HG03025 (cell line): ENCODE measurements at regions not wholly inside any gene's neighbourhood (a gene's known extent, or its start where the extent isn't known, plus 50 kb on each side); places are given as distances from the start of the nearest gene placed in this dataset.

ENCODE experiments used
- ATAC-seq: cut with Tn5 transposase; IDR thresholded peaks from one replicate; pipeline ENCODE4 v1.9.1; 2021; ENCODE audit warnings: mild to moderate bottlenecking, moderate library complexity; ENCODE audit not compliant: unreplicated experiment, low FRiP score

DNA sequence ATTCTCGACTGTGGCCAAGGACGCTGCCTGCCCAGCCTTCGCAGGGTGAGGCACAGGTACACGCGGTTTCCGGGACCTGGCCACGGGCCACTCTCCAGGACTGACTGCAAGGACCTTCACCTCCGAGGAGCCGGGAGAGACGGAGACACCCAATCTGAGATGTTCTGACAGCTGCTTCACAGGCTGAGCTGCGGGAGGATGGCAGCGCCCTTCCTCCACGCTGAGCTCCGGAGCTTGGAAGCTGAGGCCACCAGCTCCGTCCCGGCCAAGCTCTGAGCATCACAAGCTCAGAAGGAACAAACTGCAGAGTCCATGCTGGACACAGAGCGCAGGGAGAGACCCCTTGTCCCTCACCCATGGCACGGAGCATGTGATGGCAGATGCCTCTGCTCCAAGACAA, 71.1 kb upstream of the CTDP1 start:
- no peak for ATAC-seq

DNA sequence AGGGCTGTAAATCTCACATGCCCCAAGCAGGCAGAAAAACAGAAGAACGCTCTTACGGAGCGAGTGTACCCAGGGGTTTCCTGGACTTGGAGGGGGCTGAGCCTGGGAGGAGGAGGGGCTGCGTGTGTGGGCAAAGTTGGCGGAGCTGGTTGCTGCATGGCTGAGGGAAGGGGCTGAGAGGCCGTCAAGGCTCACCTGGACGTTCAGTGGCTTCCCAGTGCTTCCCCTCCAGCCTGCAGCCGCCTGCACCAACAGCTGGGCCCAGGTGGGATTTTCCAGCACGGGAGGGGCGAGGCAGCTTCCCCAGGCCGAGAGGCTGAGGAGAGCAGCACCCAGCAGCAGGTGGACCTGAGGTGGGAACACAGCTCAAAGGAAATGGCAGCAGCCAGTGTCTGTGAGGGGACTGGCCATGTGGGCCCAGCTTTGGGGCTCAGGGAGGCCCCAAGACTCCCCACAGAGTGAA, 70.6 kb upstream of the CTDP1 start:
- no peak for ATAC-seq

DNA sequence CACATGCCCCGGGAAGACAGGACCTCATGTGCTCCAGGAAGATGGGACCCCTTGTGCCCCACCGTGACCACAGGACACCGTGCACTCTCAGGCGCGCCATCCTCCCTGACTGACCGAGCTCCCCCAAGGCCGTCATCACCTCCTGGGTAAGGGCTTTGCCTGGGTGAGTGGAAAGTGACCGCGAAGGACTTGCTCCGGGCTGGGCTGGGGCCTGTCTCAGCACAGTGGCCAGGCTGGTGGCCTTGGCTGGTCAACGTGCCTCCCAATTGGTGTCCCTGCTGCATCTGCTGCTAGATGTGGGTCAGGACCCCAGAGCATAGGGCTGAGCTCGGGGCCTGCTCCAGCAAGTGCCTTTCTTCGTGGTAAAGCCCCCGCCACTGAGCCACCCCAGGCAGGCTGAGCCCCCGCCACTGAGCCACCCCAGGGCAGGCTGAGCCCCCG, 69.7 kb upstream of the CTDP1 start:
- ATAC-seq: no peak

DNA sequence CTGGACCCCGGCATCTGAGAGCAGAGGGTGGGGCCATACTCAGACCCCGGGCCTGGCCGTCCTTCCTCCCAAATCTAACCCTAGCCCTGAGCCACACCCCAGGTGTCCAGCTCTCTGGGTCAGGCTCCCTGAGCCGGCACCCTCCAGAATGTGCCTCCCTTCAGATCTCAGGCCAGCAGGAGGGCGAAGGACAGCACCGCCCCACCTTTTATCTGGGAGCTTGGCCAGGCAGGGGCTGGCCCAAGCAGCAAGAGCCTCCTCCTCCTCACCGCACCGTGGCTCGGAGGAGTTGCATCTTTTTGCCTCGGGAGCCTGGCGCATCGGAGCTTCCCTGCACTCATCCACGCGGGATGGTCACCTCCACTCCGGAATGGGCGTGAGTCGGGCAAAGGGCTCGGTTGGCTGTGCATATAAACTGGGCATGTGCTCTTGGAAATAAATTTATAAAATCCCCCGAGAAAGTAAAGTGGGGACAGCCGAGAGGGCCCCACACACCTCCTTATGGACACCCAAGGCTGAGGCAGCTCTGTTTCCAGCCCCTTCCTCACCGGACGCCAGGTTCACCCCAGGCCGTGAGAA, 69.1 kb upstream of the CTDP1 start:
- ATAC-seq: no peak

DNA sequence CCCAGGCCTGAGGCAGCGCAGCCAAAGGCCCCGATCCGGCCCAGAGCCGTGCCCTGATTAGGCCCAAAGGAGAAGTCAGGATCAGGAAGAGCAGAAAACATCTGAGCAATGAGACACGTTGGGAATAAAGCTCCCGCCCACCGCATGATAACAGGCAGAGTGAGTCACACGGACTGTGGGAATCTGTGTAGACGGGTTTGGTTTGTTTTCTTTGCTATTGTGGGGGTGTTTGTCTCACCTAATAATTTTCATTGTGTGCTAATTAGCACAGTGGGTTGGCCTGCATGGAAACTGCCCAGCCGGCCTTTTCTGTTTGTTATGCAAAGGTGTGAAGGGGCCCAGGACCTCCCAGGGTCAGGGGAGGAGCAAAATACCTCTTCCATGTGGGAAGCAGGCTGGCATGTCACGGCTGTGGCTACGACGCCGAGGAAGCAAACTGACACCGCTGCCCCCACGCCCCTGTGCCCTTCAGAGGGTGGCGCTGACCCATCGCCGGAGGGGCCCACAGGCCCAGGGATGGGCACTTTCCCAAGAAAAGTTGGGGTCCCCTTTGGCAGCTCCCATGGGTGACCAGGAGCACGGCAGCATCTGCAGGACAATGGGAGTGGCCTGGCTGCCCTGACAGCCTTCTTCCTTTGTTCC, 68.4 kb upstream of the CTDP1 start:
- no peak for ATAC-seq

DNA sequence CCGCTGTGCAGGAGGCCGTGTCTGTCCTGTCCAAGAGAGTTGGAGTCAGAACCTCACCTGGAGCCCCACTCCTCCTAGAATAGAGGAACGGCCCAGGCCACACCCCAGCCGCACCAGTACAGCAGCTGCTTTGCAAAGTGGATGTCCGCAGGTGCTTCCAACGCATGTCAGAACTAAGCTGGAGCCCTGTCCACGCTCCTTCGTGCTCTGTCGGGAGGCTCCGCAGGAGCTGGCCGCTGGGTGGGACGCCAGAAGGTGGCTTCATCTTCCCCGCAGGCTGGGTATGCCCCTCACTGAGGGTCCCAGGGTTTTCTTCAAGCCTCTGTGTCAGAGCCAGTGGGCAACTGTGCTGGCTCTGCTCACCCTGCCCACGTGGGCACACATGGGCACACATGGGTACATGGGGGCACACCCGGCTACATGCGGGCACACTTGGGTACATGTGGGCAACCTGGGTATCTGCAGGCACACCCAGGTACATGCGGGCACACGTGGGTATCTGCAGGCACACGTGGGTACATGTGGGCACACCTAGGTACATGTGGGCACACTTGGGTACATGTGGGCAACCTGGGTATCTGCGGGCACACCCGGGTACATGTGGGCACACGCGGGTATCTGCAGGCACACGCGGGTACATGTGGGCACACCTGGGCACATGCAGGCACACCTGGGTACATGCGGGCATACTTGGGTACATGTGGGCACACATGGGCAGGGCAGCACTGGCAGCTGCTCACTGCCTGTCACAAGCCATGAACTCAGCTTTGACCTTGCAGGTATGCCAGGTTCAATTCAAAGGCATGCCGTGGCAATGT, 67.1 kb upstream of the CTDP1 start:
- ATAC-seq: no peak

DNA sequence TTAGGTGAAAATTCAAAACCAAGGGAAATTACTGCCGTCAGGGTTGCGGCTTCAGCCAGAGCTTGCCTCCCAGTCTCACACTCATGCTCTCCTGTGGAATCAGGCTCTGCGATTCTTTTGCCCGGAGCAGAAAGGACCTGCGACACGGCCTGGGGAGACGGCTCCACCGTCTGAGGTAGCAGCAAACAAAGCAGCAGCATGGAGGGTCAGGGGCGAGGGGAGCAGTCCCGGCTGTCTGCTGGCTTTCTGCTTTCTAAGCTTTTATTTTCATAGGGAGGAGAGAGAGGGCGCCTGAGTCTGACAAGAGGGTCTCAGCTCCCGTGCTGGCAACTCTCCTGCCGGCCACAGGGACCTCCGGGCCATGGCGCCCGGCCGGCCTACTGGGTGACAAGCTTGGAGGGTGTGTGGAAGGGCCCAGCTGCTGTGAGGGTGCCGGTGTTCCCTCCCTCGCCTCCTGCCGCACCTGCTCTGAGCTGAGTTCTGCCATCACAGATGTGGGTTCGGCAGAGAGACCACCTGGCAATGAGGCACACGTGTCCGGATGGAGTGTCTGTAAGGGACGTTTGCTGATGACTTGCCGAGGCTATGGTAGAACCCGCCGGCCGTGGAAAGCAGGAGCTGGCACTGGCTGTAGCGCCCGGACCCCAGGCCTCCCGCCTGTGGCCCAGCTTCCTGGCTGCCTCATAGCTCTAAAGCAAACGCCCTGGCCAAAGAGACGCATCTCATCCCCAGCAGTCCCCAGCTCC, 66.2 kb upstream of the CTDP1 start:
- no peak for ATAC-seq

DNA sequence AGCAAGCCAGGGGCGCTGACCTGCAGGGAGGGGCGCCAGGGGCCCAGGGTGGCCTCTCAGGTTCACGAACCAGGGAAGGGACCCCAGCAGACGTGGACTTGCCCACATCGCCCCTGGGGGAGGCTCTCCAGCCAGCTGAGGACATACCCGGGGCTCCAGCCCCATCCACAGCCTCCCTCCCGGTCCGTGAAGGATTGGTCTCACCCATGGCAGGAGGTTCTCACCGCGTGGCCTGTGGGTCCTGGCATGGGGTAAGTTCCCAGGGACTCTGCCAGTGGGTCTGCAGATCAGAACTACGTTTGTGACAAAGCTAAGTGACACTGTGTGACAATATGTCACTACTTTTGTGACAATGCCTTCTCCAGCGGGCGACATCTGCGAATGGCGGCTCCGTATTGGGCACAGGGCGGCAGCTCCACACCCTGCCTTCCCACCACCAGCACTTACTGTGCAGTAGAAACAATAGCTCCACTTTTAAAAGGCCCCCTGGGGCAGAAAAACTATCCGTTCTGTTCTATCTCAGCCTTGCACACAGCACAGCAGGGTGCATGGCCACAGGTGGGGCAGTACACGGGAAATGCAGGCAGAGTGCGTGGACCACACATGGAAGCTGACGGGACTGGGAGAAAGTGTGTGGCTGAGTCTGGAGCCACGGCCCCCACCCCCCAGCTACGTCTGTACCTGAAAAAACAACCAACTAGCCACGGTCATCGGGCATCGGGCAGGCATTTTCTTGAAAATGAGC, 65.2 kb upstream of the CTDP1 start:
- ATAC-seq: no peak

DNA sequence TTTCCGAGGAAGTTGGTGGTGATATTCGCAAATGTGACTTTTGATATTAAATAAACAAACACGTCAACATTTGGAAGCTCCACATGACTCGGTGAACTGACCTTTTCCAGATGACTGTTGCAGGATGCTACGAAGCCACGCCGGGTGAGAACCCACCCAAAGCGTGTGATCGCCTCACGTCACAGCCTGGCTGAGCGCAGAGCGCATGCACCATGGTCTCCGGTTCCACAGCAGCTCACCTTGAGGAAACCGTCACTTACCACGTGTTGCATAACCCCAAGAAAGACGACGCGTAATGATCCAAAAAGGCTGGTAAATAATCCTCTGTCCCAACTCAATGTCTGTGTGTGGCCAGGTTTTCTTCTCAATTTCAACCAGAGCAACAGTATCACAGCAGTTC, 64.5 kb upstream of the CTDP1 start:
- ATAC-seq: no peak

DNA sequence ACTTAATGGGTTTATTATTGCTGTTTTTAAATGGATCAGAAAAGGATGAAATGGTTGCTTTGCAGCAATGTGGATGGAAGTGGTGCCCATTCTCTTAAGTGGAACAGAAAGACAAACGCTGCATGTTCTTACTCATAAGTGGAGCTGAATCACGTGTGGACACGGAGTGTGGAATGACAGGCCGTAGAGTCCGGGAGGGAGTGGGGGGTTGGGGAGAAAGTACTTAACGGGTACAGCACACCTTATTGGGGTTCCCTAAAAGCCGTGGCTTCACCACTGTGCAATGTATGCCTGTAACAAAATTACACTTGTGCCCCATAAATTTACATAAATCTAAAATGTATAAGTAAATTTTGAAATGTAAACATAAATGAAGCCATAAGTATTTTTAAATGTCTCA, 64.0 kb upstream of the CTDP1 start:
- ATAC-seq: no peak

DNA sequence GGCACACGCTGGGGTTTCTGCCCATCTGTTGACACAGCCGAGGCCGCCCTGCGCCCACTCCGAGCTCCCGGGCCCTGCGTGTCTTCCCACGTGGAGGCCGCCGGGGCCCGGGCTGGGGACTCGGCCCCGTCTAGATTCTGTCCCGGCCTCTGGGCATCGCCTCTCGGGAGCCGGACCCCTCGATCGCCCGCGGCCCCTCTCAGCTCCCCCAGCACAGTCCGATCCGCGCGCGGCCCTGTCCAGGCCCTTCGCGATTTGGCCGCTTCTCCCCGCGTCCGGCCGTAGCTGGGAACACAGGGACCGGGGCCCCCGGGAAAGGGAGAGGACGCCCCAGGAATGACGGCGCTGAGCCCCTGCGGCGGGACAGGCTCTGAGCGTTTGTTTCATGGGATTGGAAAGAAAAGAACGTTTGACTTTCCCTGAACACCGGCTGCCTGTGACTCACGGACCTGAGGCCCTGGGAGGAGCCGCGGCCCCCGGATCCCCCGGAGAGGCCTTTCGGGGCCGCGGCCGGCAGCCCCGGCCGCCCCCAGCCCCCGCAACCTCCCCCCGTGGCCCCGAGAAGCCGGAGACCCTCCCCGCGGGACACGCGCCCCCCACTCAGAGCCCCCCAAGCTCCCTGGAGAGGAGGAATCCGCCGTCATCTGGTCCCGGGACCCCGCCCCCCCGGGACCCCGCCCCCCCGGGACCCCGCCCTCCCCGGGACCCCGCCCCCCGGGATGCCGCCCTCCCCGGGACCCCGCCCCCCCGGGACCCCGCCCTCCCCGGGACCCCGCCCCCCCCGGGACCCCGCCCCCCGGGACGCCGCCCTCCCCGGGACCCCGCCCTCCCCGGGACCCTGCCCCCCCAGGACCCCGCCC, 62.7 kb upstream of the CTDP1 start:
- ATAC-seq: no peak

DNA sequence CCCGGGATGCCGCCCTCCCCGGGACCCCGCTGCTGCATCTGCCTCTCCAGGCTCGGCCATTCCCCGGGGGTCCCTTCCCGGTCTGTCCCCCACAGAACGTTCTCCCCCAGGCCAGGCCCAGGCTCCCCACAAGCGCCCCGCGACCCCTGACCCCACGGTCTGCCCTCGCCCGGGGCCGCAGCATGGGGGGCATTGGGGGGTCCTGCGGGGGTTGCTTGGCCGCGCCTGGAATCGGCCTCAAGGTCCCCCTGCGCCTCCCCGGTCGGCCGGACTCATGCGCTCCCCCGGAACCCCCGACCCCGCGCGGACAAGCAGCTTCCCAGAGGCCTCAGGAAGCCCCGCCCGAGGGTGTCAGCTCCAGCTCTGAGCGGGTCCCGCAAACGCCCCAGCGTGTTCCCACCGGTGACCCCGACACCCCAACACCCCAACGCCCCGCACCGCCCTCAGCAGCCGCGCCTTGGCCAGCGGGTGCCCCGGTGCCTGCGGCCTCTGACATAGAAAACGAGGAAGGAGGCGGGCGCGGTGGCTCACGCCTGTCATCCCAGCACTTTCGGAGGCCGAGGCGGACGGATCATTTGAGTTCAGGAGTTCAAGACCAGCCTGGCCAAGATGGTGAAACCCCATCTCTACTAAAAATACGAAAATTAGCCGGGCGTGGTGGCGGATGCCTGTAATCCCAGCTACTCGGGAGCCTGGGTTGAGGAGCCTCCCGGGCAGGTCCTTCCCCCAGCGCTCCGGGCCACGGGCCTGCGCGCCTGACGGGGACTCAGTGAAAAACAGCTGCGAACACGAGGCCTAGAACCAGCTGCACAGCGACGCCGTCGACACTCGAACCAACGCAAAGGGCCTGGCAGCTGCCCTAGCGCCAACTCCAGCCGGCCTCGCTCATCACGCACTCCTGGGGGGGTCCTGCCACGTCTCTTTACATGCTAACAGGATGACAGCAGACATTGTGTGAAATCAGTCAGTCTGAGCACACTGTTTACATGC, 61.8 kb upstream of the CTDP1 start:
- ATAC-seq: no peak

DNA sequence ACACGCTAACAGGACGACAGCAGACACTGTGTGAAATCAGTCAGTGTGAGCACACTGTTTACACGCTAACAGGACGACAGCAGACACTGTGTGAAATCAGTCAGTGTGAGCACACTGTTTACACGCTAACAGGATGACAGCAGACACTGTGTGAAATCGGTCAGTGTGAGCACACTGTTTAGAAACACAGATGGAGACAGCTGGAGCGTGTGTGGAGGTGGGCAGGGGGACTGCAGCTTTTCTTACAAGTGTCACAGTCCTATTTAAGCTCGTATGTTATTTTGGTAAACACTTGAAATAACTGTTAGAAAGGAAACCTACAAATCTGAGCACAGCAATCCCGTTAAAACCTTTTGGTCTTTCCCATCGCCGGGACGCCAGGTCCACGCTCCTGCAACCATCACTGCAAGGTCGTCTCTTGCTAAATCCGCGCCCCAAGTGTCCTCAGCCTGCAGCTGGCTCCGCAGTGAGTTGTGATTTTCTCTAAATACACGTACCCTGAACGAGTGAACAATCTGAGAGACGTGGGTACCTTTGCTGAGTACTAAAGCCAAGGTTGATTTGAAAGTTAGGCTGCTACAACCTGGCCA, 58.9 kb upstream of the CTDP1 start:
- no peak for ATAC-seq

DNA sequence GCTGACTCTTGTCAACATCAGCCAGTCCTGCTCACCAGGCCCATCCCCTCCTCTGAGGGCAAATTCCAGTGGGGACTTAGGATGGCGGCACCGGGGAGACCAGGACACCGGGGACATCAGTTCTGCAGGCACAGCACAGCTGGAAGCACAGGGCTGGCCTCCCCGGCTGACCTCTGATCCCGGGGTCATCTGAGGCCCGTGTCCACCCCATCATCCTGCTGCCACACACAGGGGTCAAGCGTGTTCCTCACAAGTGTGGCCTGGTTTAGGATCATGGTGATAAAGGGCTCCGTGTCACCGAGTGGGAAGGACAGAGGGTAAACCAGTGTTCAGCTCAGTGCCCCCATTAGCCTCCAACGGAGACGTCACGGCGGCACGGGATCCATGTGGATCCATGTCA, 58.1 kb upstream of the CTDP1 start:
- no peak for ATAC-seq

DNA sequence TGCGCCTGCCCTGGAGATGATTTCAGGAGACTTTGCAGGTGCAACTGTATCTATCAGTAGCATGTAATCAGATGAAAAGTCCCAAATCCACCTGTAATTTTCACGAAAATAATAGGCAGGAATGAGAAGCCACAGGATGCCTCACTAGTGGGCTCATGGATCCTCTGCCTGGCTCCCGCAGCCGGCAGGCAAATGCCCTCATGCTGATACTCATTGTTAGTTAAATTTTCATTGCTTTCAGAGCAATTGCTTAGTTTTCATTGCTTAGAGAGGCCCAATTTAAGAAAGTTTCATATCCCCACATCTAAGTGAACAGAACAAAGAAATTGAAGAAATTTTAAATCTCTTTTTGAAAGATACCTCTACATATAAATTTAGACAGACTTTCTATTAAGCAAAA, 57.6 kb upstream of the CTDP1 start:
- no peak for ATAC-seq

DNA sequence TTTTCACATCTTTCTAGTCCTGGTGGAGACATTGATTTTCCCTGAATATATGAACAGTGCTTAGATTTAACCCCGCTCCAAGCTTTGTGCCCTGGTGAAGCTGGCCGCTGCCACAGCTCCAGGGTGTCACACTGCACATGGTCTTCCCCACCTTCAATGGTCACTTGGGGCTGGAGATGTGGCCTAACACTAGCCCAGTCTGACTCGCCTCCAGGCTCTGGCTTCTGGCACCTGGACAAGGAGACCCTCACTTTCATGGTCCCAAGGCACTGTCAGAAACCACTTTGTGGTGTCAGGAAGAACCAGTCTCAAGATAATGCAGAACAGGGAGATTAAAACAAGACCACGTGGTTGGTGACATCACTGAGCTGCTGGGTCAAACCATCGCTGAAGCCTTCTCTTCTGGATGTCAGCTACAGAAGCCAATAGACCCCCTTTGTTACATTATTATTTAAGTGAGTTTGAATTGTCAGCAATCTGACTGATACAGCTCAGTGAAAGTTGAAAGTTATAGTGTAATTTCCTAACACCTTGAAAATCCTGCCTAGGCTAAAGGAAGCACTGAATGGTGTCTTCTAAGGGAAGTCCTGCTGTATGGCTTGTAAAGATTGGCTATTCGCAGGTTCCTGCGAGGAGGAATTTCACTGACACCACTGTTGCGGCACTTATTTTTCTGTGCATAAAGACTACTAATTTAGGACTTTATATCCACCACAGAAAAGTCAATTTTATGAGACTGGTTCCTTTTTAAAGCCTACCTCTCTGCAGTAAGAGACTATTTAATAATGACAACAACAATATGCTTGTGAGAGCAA, 55.0 kb upstream of the CTDP1 start:
- no peak for ATAC-seq
